Frontal cortex (tissue), 3 donors: ENCODE measurements at regions not wholly inside any gene's neighbourhood (a gene's known extent, or its start where the extent isn't known, plus 50 kb on each side); places are given as distances from the start of the nearest gene placed in this dataset.

Experiments
- DNase-seq, 2 donors: peaks; one replicate each; pipeline ENCODE4 v3.0.0; 2012; ENCODE audit warnings: low spot score in 2 of 2
- FAIRE-seq: peaks from 2 replicates; lab custom pipeline; 2012; peaks lifted over from hg19 to GRCh38; lab: Jason Lieb, UNC
- donor health status: control.
- donor health status: control.
- donor health status: control.

GRCh38 chr1:70856201-70856600, 191.4 kb downstream of the PTGER3 start:
- FAIRE-seq (no peak), DNase-seq (no peak)

- DNase-seq (no peak), FAIRE-seq (no peak)
These were observed 184.4 kb downstream of the PTGER3 start for GRCh38 chr1:70863239-70863638.

- no peak for DNase-seq
- FAIRE-seq, result no peak
These were observed 183.3 kb downstream of the PTGER3 start for GRCh38 chr1:70864302-70864701.

GRCh38 chr1:70866542-70867264, 180.9 kb downstream of the PTGER3 start:
- FAIRE-seq, result no peak
- DNase-seq, result no peak

GRCh38 chr1:70871790-70872189, 175.8 kb downstream of the PTGER3 start:
- DNase-seq, result no peak
- no peak for FAIRE-seq

GRCh38 chr1:70874063-70874462, 173.6 kb downstream of the PTGER3 start:
- no peak for FAIRE-seq
- DNase-seq, result no peak

- no peak for DNase-seq
- no peak for FAIRE-seq
These were observed 172.8 kb downstream of the PTGER3 start for GRCh38 chr1:70874818-70875217.

- DNase-seq, result no peak
- no peak for FAIRE-seq
These were observed 170.3 kb downstream of the PTGER3 start for GRCh38 chr1:70877343-70877742.

GRCh38 chr1:70887936-70888335, 159.7 kb downstream of the PTGER3 start:
- FAIRE-seq, result no peak
- no peak for DNase-seq

GRCh38 chr1:70888722-70889121, 158.9 kb downstream of the PTGER3 start:
- no peak for DNase-seq
- no peak for FAIRE-seq

GRCh38 chr1:70890408-70890807, 157.2 kb downstream of the PTGER3 start:
- DNase-seq (no peak), FAIRE-seq (no peak)

- DNase-seq (no peak), FAIRE-seq (no peak)
These were observed 156.4 kb downstream of the PTGER3 start for GRCh38 chr1:70891051-70891843.

GRCh38 chr1:70892140-70892539, 155.5 kb downstream of the PTGER3 start:
- no peak for FAIRE-seq
- DNase-seq, result no peak

GRCh38 chr1:70892930-70893329, 154.7 kb downstream of the PTGER3 start:
- DNase-seq (no peak), FAIRE-seq (no peak)

- FAIRE-seq, result no peak
- no peak for DNase-seq
These were observed 154.2 kb downstream of the PTGER3 start for GRCh38 chr1:70893381-70893780.

GRCh38 chr1:70895531-70895930, 152.1 kb downstream of the PTGER3 start:
- FAIRE-seq (no peak), DNase-seq (no peak)

- DNase-seq (no peak), FAIRE-seq (no peak)
These were observed 151.4 kb downstream of the PTGER3 start for GRCh38 chr1:70896224-70896623.

- FAIRE-seq, result no peak
These were observed 150.3 kb downstream of the PTGER3 start for GRCh38 chr1:70897273-70897672.

GRCh38 chr1:70899735-70900134, 147.9 kb downstream of the PTGER3 start:
- DNase-seq (no peak), FAIRE-seq (no peak)

More at GRCh38 chr1:70897273-70897672, 150.3 kb downstream of the PTGER3 start:
- DNase-seq, result no peak

GRCh38 chr1:70902211-70902610, 145.4 kb downstream of the PTGER3 start:
- no peak for DNase-seq
- FAIRE-seq, result no peak

GRCh38 chr1:70906800-70907199, 140.8 kb downstream of the PTGER3 start:
- DNase-seq, result no peak
- FAIRE-seq, result no peak
